ENCODE measurements at regions not wholly inside any gene's neighbourhood (a gene's known extent, or its start where the extent isn't known, plus 50 kb on each side); places are given as distances from the start of the nearest gene placed in this dataset.
A peak's percentile ranks its signal among the peaks of the same experiment; 100 is the strongest.

DNA sequence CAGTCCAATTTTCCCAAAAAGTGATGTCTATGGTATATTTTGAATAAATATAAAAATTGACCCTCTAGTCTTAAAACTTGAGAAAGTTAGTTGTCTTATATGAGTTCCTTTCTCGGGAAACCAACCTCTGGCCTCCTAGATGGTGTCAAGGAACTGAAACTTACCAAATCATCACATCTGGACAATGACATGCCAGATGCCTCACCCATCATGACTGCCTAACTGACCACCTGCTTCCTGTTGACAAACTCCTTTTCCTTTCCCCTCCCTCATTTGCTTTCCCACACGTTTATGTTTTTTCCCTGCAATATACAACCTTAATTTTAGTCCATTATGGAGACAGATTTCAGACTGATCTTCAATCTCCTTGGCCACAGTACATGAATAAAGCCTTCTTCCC is 731.0 kb downstream of the EPHA7 start:
- Histone ChIP-seq H3K9me3 (no peaks in the 10 kb centered on the region), H3K36me3 (no peaks in the 10 kb centered on the region), H3K4me1 (peaks cover 0 to 7% (median 0%) of the 10 kb centered on the region in 12 donors), H3K4me3 (no peak overlapping the region), H3K27ac (peak overlapping the region in 1 of 12 donors; percentile 21), H3K27me3 (no peaks in the 10 kb centered on the region)
- intact Hi-C loops (cut with DNase I), result no loop called here
- TF ChIP-seq, protein P1, sequence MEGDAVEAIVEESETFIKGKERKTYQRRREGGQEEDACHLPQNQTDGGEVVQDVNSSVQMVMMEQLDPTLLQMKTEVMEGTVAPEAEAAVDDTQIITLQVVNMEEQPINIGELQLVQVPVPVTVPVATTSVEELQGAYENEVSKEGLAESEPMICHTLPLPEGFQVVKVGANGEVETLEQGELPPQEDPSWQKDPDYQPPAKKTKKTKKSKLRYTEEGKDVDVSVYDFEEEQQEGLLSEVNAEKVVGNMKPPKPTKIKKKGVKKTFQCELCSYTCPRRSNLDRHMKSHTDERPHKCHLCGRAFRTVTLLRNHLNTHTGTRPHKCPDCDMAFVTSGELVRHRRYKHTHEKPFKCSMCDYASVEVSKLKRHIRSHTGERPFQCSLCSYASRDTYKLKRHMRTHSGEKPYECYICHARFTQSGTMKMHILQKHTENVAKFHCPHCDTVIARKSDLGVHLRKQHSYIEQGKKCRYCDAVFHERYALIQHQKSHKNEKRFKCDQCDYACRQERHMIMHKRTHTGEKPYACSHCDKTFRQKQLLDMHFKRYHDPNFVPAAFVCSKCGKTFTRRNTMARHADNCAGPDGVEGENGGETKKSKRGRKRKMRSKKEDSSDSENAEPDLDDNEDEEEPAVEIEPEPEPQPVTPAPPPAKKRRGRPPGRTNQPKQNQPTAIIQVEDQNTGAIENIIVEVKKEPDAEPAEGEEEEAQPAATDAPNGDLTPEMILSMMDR (IDR thresholded peaks at IDR 0.05), result no peak
- TF ChIP-seq POLR2A (IDR thresholded peaks at IDR 0.05), result no peak
- DNase-seq (no peak), ATAC-seq (no peak)
- 46 to 51% (median 47%) methylated on average over 2 of the region's 2 CpGs for WGBS, 4 donors

DNA sequence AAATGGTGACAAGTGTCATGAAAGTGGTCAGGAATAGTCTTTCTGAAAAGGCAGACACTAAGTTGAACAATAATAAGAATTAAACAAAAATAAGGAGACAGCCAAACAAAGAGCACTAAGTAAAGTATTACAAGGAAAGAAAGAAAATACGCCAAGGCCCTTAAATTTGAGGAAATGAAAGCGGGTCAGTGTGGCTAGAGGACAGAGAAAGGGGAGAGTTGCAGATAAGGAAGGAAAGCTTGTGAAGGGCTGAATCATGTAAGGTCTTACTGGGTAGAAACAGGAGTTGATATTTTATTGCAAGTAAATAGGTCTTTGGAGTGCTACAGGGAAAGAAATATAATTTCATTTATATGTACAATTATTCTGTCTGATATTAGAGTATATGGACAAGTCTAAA is 732.1 kb downstream of the EPHA7 start:
- Histone ChIP-seq H3K4me3 (no peak overlapping the region), H3K9me3 (no peaks in the 10 kb centered on the region), H3K4me1 (peaks cover 0 to 7% (median 0%) of the 10 kb centered on the region in 12 donors), H3K27ac (peak overlapping the region in 1 of 12 donors; percentile 21), H3K36me3 (no peaks in the 10 kb centered on the region), H3K27me3 (no peaks in the 10 kb centered on the region)
- intact Hi-C loops (cut with DNase I), result no loop called here
- WGBS, 4 donors, result 84 to 86% (median 85%) methylated on average over 2 of the region's 2 CpGs
- ATAC-seq (no peak), DNase-seq (no peak)
- no peak for TF ChIP-seq POLR2A (IDR thresholded peaks at IDR 0.05)
- TF ChIP-seq, protein P1 (IDR thresholded peaks at IDR 0.05), result no peak

DNA sequence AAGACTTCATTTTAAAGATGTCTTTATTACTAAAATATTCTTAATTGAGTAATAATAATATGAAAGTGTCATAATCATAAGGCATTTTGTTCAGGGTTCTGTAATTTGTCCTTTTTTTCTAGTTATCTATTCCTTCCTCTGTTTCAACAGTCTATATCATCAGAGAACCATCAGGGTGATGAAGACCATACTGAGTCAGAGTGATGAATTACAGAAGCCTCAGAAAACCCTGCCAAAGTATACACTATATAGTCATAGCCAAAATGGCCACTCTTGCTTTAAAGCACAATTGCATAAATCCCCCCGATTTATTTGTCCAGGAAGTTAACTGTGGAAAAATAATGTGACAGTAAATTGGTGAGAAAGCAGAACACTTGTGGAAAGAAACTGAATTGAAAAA is 735.0 kb downstream of the EPHA7 start:
- DNase-seq (no peak), ATAC-seq (no peak)
- Histone ChIP-seq H3K4me3 (no peak overlapping the region), H3K4me1 (peaks cover 0 to 5% (median 0%) of the 10 kb centered on the region in 12 donors), H3K27me3 (no peaks in the 10 kb centered on the region), H3K36me3 (no peaks in the 10 kb centered on the region), H3K27ac (no peak overlapping the region), H3K9me3 (no peaks in the 10 kb centered on the region)
- TF ChIP-seq POLR2A (IDR thresholded peaks at IDR 0.05), result no peak
- TF ChIP-seq, protein P1 (IDR thresholded peaks at IDR 0.05), result no peak
- WGBS, 4 donors, result 51 to 65% (median 56%) methylated on average over 1 of the region's 1 CpG
- intact Hi-C loops (cut with DNase I), result no loop called here

DNA sequence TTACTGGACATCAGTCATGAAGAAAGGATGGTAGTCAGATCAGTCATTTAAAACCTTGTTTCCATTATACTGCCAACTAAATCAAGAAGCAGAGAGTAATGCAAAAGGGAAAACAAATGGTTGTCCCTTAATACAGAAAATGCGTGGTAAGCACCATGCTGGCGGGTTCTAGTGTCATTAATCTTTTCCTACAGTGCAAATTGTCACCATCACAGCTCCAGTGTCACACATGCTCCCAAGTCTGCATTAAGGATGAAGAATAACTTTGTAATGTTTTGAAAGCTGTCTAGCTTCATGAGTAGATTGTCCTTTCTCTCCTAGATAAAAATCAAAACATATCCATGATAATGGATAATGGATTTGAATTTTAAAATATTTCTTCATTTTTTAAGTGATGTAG is 735.6 kb downstream of the EPHA7 start:
- H3K36me3 ChIP-seq, result no peaks in the 10 kb centered on the region
- no peak overlapping the region for H3K27ac ChIP-seq
- no peaks in the 10 kb centered on the region for H3K9me3 ChIP-seq
- TF ChIP-seq POLR2A (IDR thresholded peaks at IDR 0.05), result no peak
- TF ChIP-seq, protein P1 (IDR thresholded peaks at IDR 0.05), result no peak
- no peak overlapping the region for H3K4me3 ChIP-seq
- 68 to 85% (median 77%) methylated on average over 2 of the region's 2 CpGs for WGBS, 4 donors
- intact Hi-C loops (cut with DNase I), result no loop called here
- DNase-seq (no peak), ATAC-seq (no peak)
- no peaks in the 10 kb centered on the region for H3K27me3 ChIP-seq
- H3K4me1 ChIP-seq, result peaks cover 0 to 5% (median 0%) of the 10 kb centered on the region in 12 donors
